Parathyroid adenoma (tissue), 2 donors: ENCODE measurements at regions not wholly inside any gene's neighbourhood (a gene's known extent, or its start where the extent isn't known, plus 50 kb on each side); places are given as distances from the start of the nearest gene placed in this dataset.
"Not testable (repeated sequence)": the region's sequence is repeated elsewhere in the genome, so short reads cannot be mapped to it uniquely, and the experiment has no call there.

Experiments used
- H2AFZ ChIP-seq: fragments of 300-600 bp; sonication (generic); one replicate; pipeline ENCODE4 v1.7.0; 2017; ENCODE audit warnings: antibody characterized with exemption, mild to moderate bottlenecking
- H3K27ac ChIP-seq: fragments of 300-600 bp; sonication (generic); one replicate; pipeline ENCODE4 v1.7.0; 2017
- H3K27me3 ChIP-seq: fragments of 300-600 bp; sonication (generic); one replicate; pipeline ENCODE4 v1.7.0; 2017; ENCODE audit warnings: low read length; ENCODE audit not compliant: control insufficient read depth, insufficient read depth
- H3K36me3 ChIP-seq: fragments of 300-600 bp; sonication (generic); one replicate; pipeline ENCODE4 v1.7.0; 2017; ENCODE audit warnings: low read length; ENCODE audit not compliant: control insufficient read depth, insufficient read depth
- H3K4me1 ChIP-seq: fragments of 300-600 bp; sonication (generic); one replicate; pipeline ENCODE4 v1.7.0; 2017; ENCODE audit warnings: control low read depth
- H3K4me2 ChIP-seq: fragments of 300-600 bp; sonication (generic); one replicate; pipeline ENCODE4 v1.7.0; 2017; ENCODE audit warnings: low read length
- H3K4me3 ChIP-seq: fragments of 300-600 bp; sonication (generic); one replicate; pipeline ENCODE4 v1.7.0; 2017; ENCODE audit warnings: low read depth, low read length
- H3K79me2 ChIP-seq: fragments of 300-600 bp; sonication (generic); one replicate; pipeline ENCODE4 v1.7.0; 2017; ENCODE audit warnings: control low read depth
- H3K9ac ChIP-seq: fragments of 300-600 bp; sonication (generic); one replicate; pipeline ENCODE4 v1.7.0; 2017; ENCODE audit warnings: mild to moderate bottlenecking
- H3K9me3 ChIP-seq: fragments of 300-600 bp; sonication (generic); one replicate; pipeline ENCODE4 v1.7.0; 2017; ENCODE audit warnings: low read length; ENCODE audit not compliant: control insufficient read depth
- CTCF ChIP-seq: fragments of 300-600 bp; sonication (generic); IDR thresholded peaks from one replicate; pipeline ENCODE4 v1.7.0; 2017; ENCODE audit warnings: antibody characterized with exemption, mild to moderate bottlenecking
- donor health status: primary hyperparathyroidism.

- H3K36me3 ChIP-seq, result no peaks in the 10 kb centered on the region
- H3K79me2 ChIP-seq, result no peaks in the 10 kb centered on the region
- H2AFZ ChIP-seq, result no peak overlapping the region
- no peak overlapping the region for H3K4me3 ChIP-seq
- no peaks in the 10 kb centered on the region for H3K27me3 ChIP-seq
- no peaks in the 10 kb centered on the region for H3K9me3 ChIP-seq
- H3K27ac ChIP-seq, result no peak overlapping the region
- TF ChIP-seq CTCF, result no peak
- H3K4me2 ChIP-seq, result no peak overlapping the region
- H3K4me1 ChIP-seq, result no peaks in the 10 kb centered on the region
- no peak overlapping the region for H3K9ac ChIP-seq
Observed at GRCh38 chr13:40043764-40044163, 388.3 kb downstream of the COG6 start.

GRCh38 chr13:40047322-40047771, 391.9 kb downstream of the COG6 start:
- Histone ChIP-seq H3K27ac (no peak overlapping the region), H3K9me3 (no peaks in the 10 kb centered on the region), H2AFZ (no peak overlapping the region), H3K4me1 (no peaks in the 10 kb centered on the region), H3K4me2 (no peak overlapping the region), H3K9ac (no peak overlapping the region), H3K36me3 (no peaks in the 10 kb centered on the region), H3K4me3 (no peak overlapping the region), H3K27me3 (no peaks in the 10 kb centered on the region), H3K79me2 (no peaks in the 10 kb centered on the region)
- no peak for TF ChIP-seq CTCF

- no peak overlapping the region for H3K27ac ChIP-seq
- H3K79me2 ChIP-seq, result no peaks in the 10 kb centered on the region
- no peaks in the 10 kb centered on the region for H3K36me3 ChIP-seq
- no peaks in the 10 kb centered on the region for H3K9me3 ChIP-seq
- H3K9ac ChIP-seq, result no peak overlapping the region
- no peak overlapping the region for H3K4me3 ChIP-seq
- no peak overlapping the region for H2AFZ ChIP-seq
- H3K4me1 ChIP-seq, result no peaks in the 10 kb centered on the region
- no peak overlapping the region for H3K4me2 ChIP-seq
- H3K27me3 ChIP-seq, result no peaks in the 10 kb centered on the region
- no peak for TF ChIP-seq CTCF
Observed at GRCh38 chr13:40048551-40048950, 393.1 kb downstream of the COG6 start.

- H3K4me1 ChIP-seq, result no peaks in the 10 kb centered on the region
- H3K4me2 ChIP-seq, result no peak overlapping the region
- no peak overlapping the region for H3K4me3 ChIP-seq
- no peak overlapping the region for H3K9ac ChIP-seq
- H3K79me2 ChIP-seq, result no peaks in the 10 kb centered on the region
- H3K27me3 ChIP-seq, result no peaks in the 10 kb centered on the region
- no peak overlapping the region for H2AFZ ChIP-seq
- H3K9me3 ChIP-seq, result no peaks in the 10 kb centered on the region
- H3K36me3 ChIP-seq, result no peaks in the 10 kb centered on the region
- no peak for TF ChIP-seq CTCF
- no peak overlapping the region for H3K27ac ChIP-seq
Observed at GRCh38 chr13:40052954-40053353, 397.5 kb downstream of the COG6 start.

- no peak overlapping the region for H2AFZ ChIP-seq
- no peak overlapping the region for H3K27ac ChIP-seq
- H3K4me1 ChIP-seq, result no peaks in the 10 kb centered on the region
- H3K4me3 ChIP-seq, result no peak overlapping the region
- H3K4me2 ChIP-seq, result no peak overlapping the region
- H3K9me3 ChIP-seq, result no peaks in the 10 kb centered on the region
- no peaks in the 10 kb centered on the region for H3K79me2 ChIP-seq
- no peak for TF ChIP-seq CTCF
- H3K9ac ChIP-seq, result no peak overlapping the region
- no peaks in the 10 kb centered on the region for H3K36me3 ChIP-seq
- H3K27me3 ChIP-seq, result no peaks in the 10 kb centered on the region
Observed at GRCh38 chr13:40053401-40053800, 397.9 kb downstream of the COG6 start.

GRCh38 chr13:40054422-40054821, 399.0 kb downstream of the COG6 start:
- not testable (repeated sequence) for H3K9ac ChIP-seq, H3K9me3 ChIP-seq, H2AFZ ChIP-seq, H3K27me3 ChIP-seq, H3K27ac ChIP-seq, H3K4me3 ChIP-seq, H3K4me2 ChIP-seq, H3K36me3 ChIP-seq, H3K79me2 ChIP-seq, H3K4me1 ChIP-seq
